HG03457 (cell line): ENCODE measurements at regions not wholly inside any gene's neighbourhood (a gene's known extent, or its start where the extent isn't known, plus 50 kb on each side); places are given as distances from the start of the nearest gene placed in this dataset.

ENCODE experiments used
- ATAC-seq: cut with Tn5 transposase; IDR thresholded peaks from one replicate; pipeline ENCODE4 v1.9.1; 2021; ENCODE audit warnings: moderate number of reproducible peaks; ENCODE audit not compliant: unreplicated experiment

DNA sequence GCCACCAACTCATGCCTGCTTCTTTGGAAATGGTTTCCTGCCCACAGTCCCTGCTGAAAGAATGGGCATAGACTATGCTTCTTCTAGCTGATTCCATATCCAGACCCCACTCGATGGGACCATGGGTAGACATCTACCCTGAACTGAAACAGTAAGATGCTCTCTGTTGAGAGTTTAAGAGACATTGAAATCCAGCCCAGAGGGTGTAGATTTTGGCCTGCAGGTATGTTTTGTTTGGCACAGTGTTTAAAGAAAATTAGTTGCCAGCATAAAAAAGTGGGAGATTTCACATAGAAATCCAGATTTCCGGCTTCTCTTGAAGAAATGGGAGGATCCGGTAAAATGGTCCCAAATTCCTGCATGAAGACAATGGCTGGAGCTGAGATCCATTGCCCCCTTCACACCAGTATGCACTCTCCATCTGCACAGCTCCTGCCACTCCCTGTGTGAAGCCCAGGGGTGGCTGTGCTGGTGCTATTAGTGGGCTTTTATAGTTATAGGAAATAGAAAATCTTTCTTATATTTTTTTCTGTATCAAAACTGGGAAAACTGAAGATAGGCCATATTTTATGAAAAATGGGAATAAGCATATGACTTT lies 218.1 kb downstream of the PTEN start:
- ATAC-seq, result no peak

- peak; percentile 26 for ATAC-seq
Measured at GRCh38 chr10:88082391-88082790, 219.0 kb downstream of the PTEN start.

- ATAC-seq, result peak; percentile 57
Measured at GRCh38 chr10:88082806-88083596, 219.6 kb downstream of the PTEN start.

- no peak for ATAC-seq
Measured at GRCh38 chr10:88083597-88083989, 220.2 kb downstream of the PTEN start.

DNA sequence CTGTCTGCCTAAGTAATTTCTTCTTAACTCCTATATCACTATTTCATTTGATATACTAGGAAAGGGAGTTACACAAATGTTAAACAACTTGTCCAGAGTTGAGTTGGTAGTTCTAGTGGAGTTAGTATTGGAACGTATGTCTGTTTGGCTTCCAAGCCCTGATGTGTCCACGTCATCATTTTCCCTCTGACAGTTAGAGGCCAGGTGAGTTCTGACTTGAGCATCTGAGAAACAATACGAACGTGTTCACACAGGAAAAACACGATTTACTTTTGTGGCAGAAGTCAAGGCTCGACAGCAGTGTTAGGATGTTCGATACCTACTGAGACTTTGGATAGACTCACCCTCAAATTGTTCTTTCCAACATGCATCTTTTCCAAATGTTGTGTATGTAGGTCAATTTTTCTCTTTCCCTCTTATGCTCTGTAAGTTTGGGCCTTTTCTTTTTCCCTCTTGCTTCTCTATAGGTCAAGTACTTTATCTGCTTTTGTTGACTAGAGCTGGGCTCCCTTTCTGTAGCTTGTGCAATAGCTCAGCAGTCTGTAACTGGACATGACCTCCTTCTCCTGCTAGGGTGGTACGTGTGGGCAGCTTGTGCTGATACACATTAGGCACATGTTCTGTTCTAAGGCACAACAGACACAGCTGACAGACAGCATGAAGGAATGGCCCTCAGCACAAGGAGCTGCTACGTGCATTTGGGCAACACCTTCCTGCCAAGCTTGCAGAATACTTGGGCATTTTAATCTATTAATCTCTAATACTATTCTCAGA lies 222.9 kb downstream of the PTEN start:
- no peak for ATAC-seq

DNA sequence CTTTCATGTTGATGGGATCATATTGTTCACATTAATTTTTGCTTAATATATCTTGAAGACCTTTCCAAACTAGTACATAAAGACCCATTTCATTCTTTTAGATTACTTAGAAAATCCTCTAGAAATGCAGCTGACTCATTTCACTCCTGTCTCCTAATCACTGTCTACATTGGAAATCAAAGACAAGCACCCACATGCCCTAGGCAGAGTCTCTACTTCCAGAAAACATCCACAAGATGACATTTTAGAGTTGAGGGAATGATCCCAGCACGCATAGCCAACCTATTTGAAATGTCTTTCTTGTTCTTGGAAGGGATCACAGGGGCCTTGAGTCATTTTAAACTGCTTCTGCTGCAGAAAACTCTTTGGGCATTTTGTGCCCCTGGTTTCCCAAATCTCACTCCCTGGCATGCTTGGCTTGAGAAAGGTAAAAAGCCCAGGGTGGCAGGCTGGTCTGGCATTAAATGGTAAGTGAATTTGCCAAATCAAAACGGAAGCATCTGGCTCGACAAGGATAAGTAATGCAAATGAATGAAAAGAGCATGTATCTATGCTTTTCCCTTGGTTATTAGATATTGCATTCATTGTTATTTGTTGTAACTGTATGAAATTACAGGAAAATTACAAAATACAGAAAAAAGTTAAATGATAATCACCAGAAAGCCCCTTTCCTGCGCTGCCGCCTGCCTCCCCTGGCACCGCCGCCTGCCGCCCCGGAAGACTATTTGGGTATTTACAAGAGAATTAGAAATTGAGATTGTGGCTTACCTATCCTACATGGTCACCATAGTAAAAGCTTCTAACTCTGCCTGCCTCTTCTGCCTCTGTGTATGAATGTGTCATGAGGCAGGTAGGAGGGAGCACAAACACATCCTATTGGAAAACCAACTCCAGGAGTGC lies 225.3 kb downstream of the PTEN start:
- ATAC-seq, result no peak

DNA sequence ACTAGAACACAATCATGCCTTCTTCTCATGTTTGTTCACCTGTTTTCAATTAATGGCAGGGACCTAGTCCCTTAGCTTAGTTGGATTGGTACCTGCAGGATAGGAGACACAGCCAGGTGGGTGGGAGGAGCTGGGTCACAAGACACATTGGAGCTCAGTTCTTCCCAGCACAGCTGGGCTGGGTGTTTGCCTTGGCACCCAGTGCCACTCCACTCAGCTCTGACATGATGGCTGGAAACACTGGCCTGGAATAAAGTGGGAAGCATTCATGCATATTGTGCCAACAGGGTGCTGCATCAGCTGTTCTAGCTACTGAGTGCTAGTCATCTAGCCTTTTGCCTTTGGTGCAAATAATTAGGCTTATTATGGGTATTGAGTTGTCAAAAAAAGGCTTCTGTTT lies 226.1 kb downstream of the PTEN start:
- ATAC-seq, result no peak

DNA sequence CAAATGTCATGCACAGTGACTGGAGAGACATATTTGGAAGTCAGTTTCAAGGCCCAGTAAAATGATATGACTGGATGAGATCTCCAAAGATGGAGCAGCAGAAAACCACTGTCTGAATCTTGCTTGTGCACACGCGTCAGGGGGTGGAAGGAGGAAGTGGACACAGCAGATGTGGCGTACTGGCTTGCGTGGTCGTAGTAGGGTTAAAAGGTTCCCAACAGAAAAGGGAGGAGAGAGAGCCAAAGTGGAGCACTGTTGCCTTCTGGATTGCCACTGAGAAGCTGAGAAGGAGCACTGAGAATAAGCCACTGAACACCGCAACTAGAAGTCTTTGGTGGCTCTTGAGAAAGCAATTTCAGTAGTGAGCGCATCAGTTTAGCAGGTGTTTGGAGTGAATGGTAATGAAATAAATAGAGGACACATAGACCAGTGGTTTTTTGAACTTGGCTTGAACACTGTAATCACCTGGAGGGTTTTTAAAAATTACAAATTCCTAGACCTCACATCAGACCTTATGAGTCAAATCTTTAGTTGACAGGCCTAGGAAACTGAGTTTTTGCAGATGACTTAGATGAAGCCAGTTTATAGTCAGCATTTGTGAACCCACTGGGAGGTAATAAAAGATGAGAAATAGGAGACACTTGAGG lies 227.3 kb downstream of the PTEN start:
- ATAC-seq, result no peak

- ATAC-seq, result peak; percentile 62
Measured at GRCh38 chr10:88091490-88092061, 228.2 kb downstream of the PTEN start.

- ATAC-seq, result no peak
Measured at GRCh38 chr10:88092265-88092664, 228.8 kb downstream of the PTEN start.

GRCh38 chr10:88092973-88093372 lies 229.5 kb downstream of the PTEN start:
- no peak for ATAC-seq

DNA sequence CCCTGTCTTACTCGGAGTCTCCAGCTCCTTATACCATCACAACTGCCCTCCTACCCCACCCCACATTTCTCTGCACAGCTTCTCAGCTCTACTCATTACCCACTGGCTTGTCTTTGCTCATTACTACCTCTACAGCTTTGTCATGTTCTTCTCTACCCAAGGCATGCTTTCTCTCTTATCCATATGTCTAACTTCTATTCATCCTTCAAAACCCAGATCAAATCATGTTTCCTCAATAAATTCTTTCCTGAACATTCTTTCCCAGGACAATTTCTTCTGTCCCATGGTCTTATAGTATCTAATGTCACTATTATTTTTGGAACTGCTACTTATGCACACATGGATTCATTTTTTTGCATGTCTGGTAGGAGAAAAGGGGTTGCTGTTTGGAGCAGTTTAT lies 231.4 kb downstream of the PTEN start:
- no peak for ATAC-seq

- no peak for ATAC-seq
Measured at GRCh38 chr10:88095223-88095721, 231.8 kb downstream of the PTEN start.

DNA sequence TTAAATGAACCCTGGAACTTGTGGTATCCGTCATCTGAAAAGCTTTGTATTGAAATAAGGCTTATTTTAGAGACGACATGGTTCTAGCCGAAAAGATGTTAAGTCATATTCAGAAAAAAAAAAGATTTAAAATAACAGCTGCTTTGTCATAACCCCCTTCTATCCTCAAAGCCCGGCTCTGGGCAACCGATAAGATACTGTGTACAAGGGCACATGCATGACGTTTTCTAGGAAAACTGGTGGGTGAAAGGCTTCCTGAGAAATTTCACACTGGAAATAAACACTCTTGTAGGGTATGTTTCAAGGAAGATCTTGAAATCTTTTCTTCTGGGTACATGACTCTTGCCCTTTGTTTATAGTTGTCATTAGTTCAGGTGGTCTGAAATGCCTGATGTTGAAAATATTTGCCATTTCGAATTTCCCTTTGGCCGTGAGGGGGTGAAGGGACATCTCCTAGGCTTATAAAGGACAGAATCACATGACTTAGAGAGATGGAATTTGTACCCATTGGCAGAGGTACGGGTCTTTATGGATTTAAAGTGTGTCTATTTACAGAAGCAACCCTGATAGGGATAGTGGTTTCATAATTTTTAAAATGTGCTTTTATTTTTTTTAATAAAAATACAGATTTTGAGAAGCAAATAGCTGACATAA lies 232.5 kb downstream of the PTEN start:
- no peak for ATAC-seq

GRCh38 chr10:88097092-88097516 lies 233.7 kb downstream of the PTEN start:
- no peak for ATAC-seq

DNA sequence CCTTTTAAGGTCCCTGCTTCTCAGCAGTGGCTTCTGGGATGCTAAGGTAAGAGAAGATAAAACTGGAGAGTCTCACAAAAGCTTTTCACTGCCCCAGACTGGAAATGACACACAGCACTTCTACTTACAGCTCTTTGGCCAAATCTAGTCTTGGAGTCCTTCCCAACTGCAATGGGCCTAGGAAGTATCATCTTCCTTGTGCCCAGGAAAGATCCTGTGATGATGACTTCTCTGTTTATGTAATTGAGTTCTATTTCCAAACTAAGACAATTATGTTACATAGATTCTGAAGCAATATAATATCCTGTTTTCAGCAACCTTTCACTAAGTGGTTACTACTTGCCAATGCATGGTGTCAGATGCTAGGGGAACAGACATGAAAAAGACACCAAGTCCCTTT lies 234.1 kb downstream of the PTEN start:
- ATAC-seq, result no peak

GRCh38 chr10:88100281-88100680 lies 236.9 kb downstream of the PTEN start:
- ATAC-seq, result no peak

DNA sequence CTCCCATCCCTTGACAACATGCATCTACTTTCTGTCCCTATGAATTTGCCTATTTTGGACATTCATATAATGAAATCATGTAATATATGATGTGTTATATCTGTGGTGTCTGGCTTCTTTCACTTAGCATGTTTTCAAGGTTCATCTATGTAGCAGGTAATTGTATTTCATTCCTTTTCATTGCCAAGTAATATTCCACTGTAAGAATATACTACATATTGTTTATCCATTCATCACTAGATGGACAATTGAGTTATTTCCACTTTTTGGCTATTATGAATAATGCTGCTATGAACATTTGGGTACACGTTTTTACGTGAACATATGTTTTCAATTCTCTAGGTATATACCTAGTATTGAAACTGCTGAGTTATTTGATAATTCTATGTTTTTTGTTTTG lies 238.2 kb downstream of the PTEN start:
- ATAC-seq, result no peak

DNA sequence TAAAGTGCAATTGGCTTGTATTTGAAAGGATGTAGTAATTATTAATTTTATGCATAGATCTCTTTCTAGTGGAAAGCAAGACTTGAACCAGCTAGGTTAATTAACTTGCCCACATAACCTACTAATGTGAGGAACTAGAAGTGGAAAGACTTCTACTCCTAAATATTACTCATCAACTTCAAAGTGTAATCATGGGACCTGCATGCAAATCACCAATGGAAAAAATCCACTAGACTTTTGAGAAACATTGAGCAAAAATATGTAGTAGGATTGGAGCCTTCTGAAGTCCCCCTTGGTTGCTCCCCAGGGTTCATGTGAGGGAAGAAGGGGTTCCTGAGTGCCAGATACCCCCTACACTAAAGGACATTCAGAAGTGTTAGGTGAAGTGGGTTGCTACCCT lies 240.2 kb downstream of the PTEN start:
- no peak for ATAC-seq
